ENCODE measurements at regions not wholly inside any gene's neighbourhood (a gene's known extent, or its start where the extent isn't known, plus 50 kb on each side); places are given as distances from the start of the nearest gene placed in this dataset.

DNA sequence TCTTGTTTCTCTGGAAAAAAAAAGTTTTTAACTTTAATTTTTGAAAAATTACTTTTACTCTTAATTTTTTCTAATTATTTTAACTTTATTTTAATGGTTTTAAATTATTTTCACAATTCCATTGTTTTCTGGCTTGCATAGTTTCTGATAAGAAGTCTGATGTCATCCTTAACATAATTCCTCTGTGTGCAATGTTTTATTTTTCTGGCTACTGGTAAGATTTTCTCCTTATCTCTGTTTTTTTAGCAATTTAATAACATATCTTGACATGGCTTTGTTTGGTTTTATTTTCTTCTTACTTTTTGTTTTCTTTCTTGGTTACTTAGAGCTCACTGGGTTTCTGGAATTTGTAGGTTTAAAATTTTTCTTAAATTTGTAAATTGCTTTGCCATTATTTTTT is 114.8 kb downstream of the TBXT start:
- DNase-seq (ENCODE audit: low read depth in 3 of 3, low spot score in 2 of 3): no peak

DNA sequence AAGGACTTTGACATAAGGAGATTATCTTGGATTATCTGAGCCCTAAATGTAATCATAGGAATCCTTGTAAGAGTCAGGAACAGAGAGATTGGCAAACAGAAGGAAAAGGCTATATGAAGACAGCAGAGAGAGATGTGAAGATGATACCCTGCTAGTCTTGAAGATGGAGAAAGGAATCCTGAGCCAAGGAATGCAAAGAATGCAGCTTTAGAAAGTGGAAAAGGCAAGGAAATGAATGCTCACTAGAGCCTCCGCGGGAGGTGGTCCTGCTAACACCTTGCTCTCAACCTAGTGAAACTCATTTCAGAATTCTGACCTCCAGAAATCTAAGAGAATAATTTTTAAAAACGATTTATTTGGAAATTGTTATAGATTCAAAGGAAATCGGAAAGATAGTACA is 117.1 kb downstream of the TBXT start:
- DNase-seq (ENCODE audit: low read depth in 3 of 3, low spot score in 2 of 3): no peak

DNA sequence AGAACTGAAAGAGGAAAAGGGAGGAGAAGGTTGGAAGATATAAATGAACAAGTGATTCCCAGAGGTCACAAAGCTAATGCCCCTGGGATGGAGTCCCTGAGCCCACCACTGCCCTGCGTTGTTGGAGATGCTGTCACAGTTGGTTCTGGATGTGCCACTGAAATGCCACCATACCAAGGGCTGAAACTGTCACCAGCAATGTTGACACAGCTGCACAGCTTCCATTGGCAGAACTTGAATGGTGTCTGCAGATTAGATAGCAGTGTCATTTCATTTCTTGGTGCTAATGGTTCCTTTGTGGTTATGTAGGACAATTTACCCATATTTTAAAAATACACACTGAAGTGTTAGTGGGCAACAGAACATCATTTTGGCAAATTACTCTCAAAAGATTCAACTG is 120.7 kb downstream of the TBXT start:
- no peak for DNase-seq (ENCODE audit: low read depth in 3 of 3, low spot score in 2 of 3)

GRCh38 chr6:166046226-166046625 is 121.4 kb downstream of the TBXT start:
- DNase-seq (ENCODE audit: low read depth in 3 of 3, low spot score in 2 of 3): no peak

- DNase-seq (ENCODE audit: low read depth in 3 of 3, low spot score in 2 of 3): no peak
These were observed 121.8 kb downstream of the TBXT start for GRCh38 chr6:166045860-166046200.

GRCh38 chr6:166045173-166045859 is 122.3 kb downstream of the TBXT start:
- no peak for DNase-seq (ENCODE audit: low read depth in 3 of 3, low spot score in 2 of 3)

- DNase-seq (ENCODE audit: low read depth in 3 of 3, low spot score in 2 of 3): no peak
These were observed 126.4 kb downstream of the TBXT start for GRCh38 chr6:166041277-166041676.

- DNase-seq (ENCODE audit: low read depth in 3 of 3, low spot score in 2 of 3): no peak
These were observed 127.4 kb downstream of the TBXT start for GRCh38 chr6:166040292-166040691.

DNA sequence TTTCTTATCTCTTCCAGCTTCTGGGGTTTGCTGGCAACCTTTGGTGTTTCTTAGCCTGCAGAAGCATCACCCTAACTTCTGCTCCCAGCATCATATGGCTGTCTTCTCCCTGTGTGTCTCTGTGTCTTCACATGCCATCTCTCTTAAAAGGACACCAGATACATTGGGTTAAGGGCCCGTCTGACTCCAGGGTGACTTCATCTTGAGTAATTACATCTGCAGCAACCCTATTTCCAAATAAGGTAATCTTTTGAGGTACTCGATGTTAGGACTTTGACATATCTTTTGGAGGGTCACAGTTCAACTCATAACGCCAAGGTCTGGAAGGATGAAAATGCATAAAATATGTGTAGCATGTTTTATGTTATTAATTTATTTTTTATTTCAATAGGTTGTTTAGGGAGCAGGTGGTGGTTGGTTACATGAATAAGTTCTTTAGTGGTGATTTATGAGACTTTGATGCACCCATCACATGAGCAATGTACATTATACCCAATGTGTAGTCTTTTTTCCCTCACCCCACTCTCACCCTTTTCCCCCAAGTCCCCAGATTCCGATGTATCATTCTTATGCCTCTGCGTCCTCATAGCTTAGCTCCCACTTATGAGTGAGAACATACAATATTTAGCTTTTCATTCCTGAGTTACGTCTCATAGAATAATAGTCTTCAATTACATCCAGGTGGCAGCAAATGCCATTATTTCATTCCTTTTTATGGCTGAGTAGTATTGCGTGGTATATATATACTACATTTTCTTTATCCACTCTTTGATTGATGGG is 131.1 kb downstream of the TBXT start:
- DNase-seq (ENCODE audit: low read depth in 3 of 3, low spot score in 2 of 3): no peak

- DNase-seq (ENCODE audit: low read depth in 3 of 3, low spot score in 2 of 3): no peak
These were observed 135.1 kb downstream of the TBXT start for GRCh38 chr6:166032366-166033200.

DNA sequence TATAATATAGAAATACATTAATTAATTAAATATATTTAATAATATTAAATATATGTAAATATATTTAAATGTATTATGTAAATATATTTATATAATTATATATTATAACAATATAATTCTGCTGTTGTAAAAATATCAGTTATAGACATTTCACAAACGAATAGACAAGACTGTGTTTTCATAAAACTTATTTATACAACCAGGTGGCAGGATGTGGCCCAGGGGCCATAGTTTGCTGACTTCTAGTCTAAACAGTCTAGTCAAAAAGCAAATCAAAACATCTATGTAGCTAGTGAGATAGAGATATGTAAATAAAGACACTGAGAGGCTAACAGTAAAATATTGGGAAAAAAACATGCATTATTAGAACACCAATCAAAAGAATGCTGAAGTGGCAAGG is 136.4 kb downstream of the TBXT start:
- no peak for DNase-seq (ENCODE audit: low read depth in 3 of 3, low spot score in 2 of 3)

GRCh38 chr6:166029506-166029905 is 138.1 kb downstream of the TBXT start:
- no peak for DNase-seq (ENCODE audit: low read depth in 3 of 3, low spot score in 2 of 3)

DNA sequence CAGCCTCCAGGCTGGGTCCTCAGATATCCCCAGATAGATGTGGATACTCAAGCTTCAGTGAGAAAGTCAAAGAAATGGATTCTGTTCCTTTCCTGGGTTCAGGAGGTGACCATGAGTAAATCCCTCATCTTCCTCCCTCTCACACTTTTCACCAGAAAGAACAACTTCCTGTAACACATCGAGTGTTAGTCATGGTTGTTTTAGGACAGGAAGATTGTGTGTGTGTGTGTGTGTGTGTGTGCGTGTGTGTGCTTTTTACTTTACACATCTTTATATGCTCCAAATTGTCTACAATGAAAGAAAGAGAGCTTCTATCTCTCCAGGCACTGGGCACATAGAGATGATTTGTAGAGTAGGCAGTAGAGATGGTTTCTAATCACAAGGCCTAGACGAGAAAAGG is 139.9 kb downstream of the TBXT start:
- no peak for DNase-seq (ENCODE audit: low read depth in 3 of 3, low spot score in 2 of 3)

GRCh38 chr6:166026586-166027126 is 141.0 kb downstream of the TBXT start:
- DNase-seq (ENCODE audit: low read depth in 3 of 3, low spot score in 2 of 3): no peak

- DNase-seq (ENCODE audit: low read depth in 3 of 3, low spot score in 2 of 3): no peak
These were observed 142.3 kb downstream of the TBXT start for GRCh38 chr6:166025149-166025898.

DNA sequence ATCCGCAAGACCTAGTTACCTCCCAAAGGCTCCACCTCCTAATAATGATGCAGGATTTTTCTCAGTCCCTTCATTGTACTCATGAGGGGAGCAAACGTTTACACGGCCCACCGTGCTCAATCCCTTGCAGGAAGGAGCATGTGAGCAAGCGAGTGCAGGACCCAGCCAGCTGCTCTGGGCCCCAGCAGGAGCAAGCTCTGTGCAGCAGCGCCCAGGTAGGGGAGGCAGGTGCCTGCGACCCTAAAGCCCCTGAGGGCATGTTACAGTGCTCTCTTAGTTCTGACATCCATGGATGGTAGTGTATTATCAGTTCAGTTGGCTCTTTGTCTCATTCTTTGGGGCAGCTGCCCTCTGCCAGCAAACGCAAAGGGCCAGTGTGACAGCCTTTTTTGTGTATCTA is 143.4 kb downstream of the TBXT start:
- DNase-seq (ENCODE audit: low read depth in 3 of 3, low spot score in 2 of 3): no peak

GRCh38 chr6:166023273-166023989 is 144.2 kb downstream of the TBXT start:
- no peak for DNase-seq (ENCODE audit: low read depth in 3 of 3, low spot score in 2 of 3)

DNA sequence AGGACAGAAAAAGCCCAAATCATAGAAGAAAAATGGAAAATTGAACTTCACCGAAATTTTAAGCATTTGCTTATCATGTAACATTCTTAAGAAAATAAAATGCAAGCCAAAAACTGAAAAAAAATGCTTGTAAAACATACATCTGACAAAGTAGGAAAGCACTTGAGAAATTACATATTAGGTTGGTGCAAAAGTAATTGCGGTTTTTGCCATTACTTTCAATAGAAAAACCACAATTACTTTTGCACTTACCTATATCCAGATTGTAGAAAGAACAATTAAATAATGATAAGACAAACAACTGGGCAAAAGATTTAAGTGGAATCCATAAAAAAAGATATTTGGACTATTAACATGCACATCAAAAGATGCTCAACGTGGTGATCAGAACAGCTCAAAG is 146.2 kb downstream of the TBXT start:
- no peak for DNase-seq (ENCODE audit: low read depth in 3 of 3, low spot score in 2 of 3)

DNA sequence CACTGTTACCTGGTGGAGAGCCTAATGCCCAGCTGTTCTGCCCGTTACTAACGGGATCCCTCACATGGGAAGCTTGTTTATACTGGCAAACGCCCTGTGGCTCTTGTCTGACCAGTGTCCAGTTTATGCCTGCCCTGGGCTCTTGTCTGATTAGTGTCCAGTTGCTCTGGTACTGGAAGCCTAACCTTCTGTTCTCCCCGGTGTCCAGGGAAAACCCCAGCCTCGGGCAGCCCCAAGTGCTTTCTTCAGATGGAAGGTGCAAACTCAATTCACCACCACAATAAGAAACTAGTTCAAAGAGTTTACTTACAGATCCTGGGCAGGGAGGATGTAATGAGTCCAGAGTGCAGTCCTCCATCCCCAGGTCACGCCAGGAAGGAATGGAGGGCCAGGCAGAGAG is 148.4 kb downstream of the TBXT start:
- DNase-seq (ENCODE audit: low read depth in 3 of 3, low spot score in 2 of 3): no peak

DNA sequence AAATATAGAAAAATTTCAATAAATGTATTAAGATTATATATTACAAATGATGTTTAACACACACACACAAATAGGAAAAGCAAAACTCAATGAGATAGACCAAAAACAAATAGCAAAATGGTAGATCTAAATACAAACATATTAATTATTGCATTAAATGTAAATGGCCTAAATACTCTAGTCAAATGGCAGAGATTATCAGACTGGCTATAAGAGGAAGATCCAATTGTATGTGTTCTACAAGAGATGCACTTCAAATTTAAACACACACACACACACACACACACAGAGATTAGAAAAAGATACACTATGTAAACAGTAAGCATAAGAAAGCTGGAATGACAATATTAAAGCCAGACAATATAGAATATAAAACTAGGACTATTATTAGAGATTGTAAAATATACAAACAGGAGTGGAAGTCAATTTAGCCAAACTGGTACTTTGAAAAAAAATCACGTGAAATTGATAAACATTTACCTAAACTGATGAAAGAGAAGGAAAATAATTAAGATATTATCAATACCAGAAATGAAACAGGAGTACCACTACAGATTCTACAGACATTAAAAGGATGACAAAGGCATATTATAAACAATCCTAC is 150.5 kb downstream of the TBXT start:
- DNase-seq (ENCODE audit: low read depth in 3 of 3, low spot score in 2 of 3): no peak
